A549 (cell line): ENCODE measurements at regions not wholly inside any gene's neighbourhood (a gene's known extent, or its start where the extent isn't known, plus 50 kb on each side); places are given as distances from the start of the nearest gene placed in this dataset.

Source experiments
- ATAC-seq, 2 experiments: fragments of 200-7000 bp in 1 of 2; fragments of >200 bp in 1 of 2; cut with Nextera tagmentation in 1 of 2; cut with Tn5 transposase in 1 of 2; 3 replicates each; pipeline versions ENCODE4 v1.8.0 to v1.9.1; 2018 to 2020; ENCODE audit warnings: mild to moderate bottlenecking in 1 of 2, moderate library complexity in 1 of 2
- CTCF ChIA-PET: fragments of 300-600 bp; sonication (Branson Sonifier 250); formaldehyde crosslinking; extraction: SDS; loops from one replicate; lab custom pipeline; 2021; ENCODE audit warnings: antibody characterized with exemption, inconsistent platforms; lab: Yijun Ruan, JAX
- POLR2A ChIA-PET: fragments of 350-600 bp; formaldehyde crosslinking; extraction: SDS; loops from one replicate; lab custom pipeline; 2021; ENCODE audit warnings: antibody characterized with exemption, inconsistent platforms; lab: Yijun Ruan, JAX
- DNase-seq, 2 experiments: peaks; one replicate each; pipeline versions ENCODE4 v3.0.0 to v3.0.0-alpha.2; 2011 to 2016; ENCODE audit warnings: low read depth in 1 of 2, low spot score in 1 of 2
- FAIRE-seq: peaks from 2 replicates; lab custom pipeline; 2011; peaks lifted over from hg19 to GRCh38; lab: Jason Lieb, UNC
- H3K27ac ChIP-seq, 2 experiments: fragments of >200 bp; sonication (Bioruptor Twin); formaldehyde crosslinking; 3 replicates each; pipeline ENCODE4 v1.5.1; 2016 to 2017
- H3K4me1 ChIP-seq: fragments of >200 bp; sonication (Bioruptor Twin); formaldehyde crosslinking; 3 replicates; pipeline ENCODE4 v1.6.1; 2016
- H3K4me2 ChIP-seq: fragments of >200 bp; sonication (Bioruptor Twin); formaldehyde crosslinking; 3 replicates; pipeline ENCODE4 v1.6.1; 2016
- H3K4me3 ChIP-seq: fragments of >200 bp; sonication (Bioruptor Twin); formaldehyde crosslinking; 3 replicates; pipeline ENCODE4 v1.5.1; 2016
- H3K9me3 ChIP-seq: fragments of >200 bp; sonication (Bioruptor Twin); formaldehyde crosslinking; 3 replicates; pipeline ENCODE4 v1.6.1; 2016
- ATOH8 ChIP-seq: fragments of 250-450 bp; sonication (Bioruptor Pico); IDR thresholded peaks from 2 replicates; pipeline ENCODE4 v1.5.0; 2020; ENCODE audit warnings: low read depth, mild to moderate bottlenecking, moderate library complexity
- CBX8 ChIP-seq: fragments of 200-600 bp; sonication (generic); IDR thresholded peaks from 2 replicates; pipeline ENCODE4 v1.6.1; 2016
- CHD2 ChIP-seq: fragments of 150-350 bp; IDR thresholded peaks from 2 replicates; pipeline ENCODE4 v1.6.1; 2014; ENCODE audit warnings: low read length; ENCODE audit not compliant: partially characterized antibody
- CHD4 ChIP-seq: fragments of 200-600 bp; sonication (generic); IDR thresholded peaks from 2 replicates; pipeline ENCODE4 v1.6.1; 2016; ENCODE audit warnings: antibody characterized with exemption, mild to moderate bottlenecking, borderline replicate concordance
- CTCF ChIP-seq: fragments of >200 bp; sonication (Bioruptor Twin); formaldehyde crosslinking; IDR thresholded peaks from 3 replicates; pipeline ENCODE4 v1.5.1; 2016
- E2F6 ChIP-seq: IDR thresholded peaks from 2 replicates; pipeline ENCODE4 v1.6.1; 2012; ENCODE audit warnings: low read depth, borderline replicate concordance
- EHF ChIP-seq: fragments of 250-450 bp; sonication (Bioruptor Pico); IDR thresholded peaks from 2 replicates; pipeline ENCODE4 v1.5.0; 2020; ENCODE audit warnings: mild to moderate bottlenecking
- EHMT2 ChIP-seq: fragments of 200-600 bp; sonication (generic); IDR thresholded peaks from 2 replicates; pipeline ENCODE4 v1.6.1; 2016; ENCODE audit warnings: antibody characterized with exemption, low read depth, mild to moderate bottlenecking, moderate library complexity
- ELK1 ChIP-seq: fragments of 150-350 bp; IDR thresholded peaks from 2 replicates; pipeline ENCODE4 v1.6.1; 2014; ENCODE audit warnings: low read depth, mild to moderate bottlenecking, low read length
- FOSB ChIP-seq: fragments of 250-450 bp; sonication (Bioruptor Pico); IDR thresholded peaks from 2 replicates; pipeline ENCODE4 v1.5.0; 2020; ENCODE audit warnings: mild to moderate bottlenecking, moderate library complexity
- FOSL2 ChIP-seq, 2 experiments: fragments of 450-650 bp in 1 of 2; fragments of >200 bp in 1 of 2; sonication (Bioruptor Twin) in 1 of 2; formaldehyde crosslinking; IDR thresholded peaks; 2 replicates each; pipeline versions ENCODE4 v1.5.0 to v1.6.1; 2016 to 2020; ENCODE audit warnings: mild to moderate bottlenecking in 1 of 2, moderate library complexity in 1 of 2
- GATA3 ChIP-seq: IDR thresholded peaks from 2 replicates; pipeline ENCODE4 v1.6.1; 2012; ENCODE audit warnings: borderline replicate concordance
- HEYL ChIP-seq: fragments of 250-450 bp; sonication (Bioruptor Pico); IDR thresholded peaks from 2 replicates; pipeline ENCODE4 v1.8.0; 2021; ENCODE audit warnings: mild to moderate bottlenecking, moderate library complexity
- HOXA7 ChIP-seq: fragments of 250-450 bp; sonication (Bioruptor Pico); IDR thresholded peaks from 2 replicates; pipeline ENCODE4 v1.5.0; 2020; ENCODE audit warnings: mild to moderate bottlenecking, moderate library complexity
- HOXB13 ChIP-seq: fragments of 250-450 bp; sonication (Bioruptor Pico); IDR thresholded peaks from 2 replicates; pipeline ENCODE4 v1.5.0; 2020; ENCODE audit warnings: low read depth, mild to moderate bottlenecking, moderate library complexity
- JUN ChIP-seq, 2 experiments: fragments of >200 bp; sonication (Bioruptor Twin); formaldehyde crosslinking; IDR thresholded peaks; 2 replicates in 1 of 2; 3 replicates in 1 of 2; pipeline ENCODE4 v1.6.1; 2016 to 2017
- KDM1A ChIP-seq: fragments of 200-600 bp; sonication (generic); IDR thresholded peaks from 2 replicates; pipeline ENCODE4 v1.6.1; 2016; ENCODE audit warnings: low read depth, mild to moderate bottlenecking
- KDM5A ChIP-seq: fragments of 200-600 bp; sonication (generic); IDR thresholded peaks from 2 replicates; pipeline ENCODE4 v1.6.1; 2016; ENCODE audit warnings: antibody characterized with exemption, mild to moderate bottlenecking
- MAZ ChIP-seq: fragments of 150-350 bp; IDR thresholded peaks from 2 replicates; pipeline ENCODE4 v1.6.1; 2014; ENCODE audit warnings: antibody characterized with exemption, low read depth, low read length, borderline replicate concordance
- NFE2L2 ChIP-seq: fragments of 150-350 bp; conservative IDR thresholded peaks from 2 replicates; pipeline ENCODE4 v1.6.1; 2014; ENCODE audit warnings: low read length
- POLR2A ChIP-seq: IDR thresholded peaks from 2 replicates; pipeline ENCODE4 v1.6.1; 2012; ENCODE audit warnings: mild to moderate bottlenecking, low read length
- POLR2AphosphoS2 ChIP-seq: conservative IDR thresholded peaks from 2 replicates; pipeline ENCODE4 v1.6.1; 2012; ENCODE audit warnings: low read length, improper control_type of control experiment, inconsistent platforms
- RARB ChIP-seq: fragments of 250-450 bp; sonication (Bioruptor Pico); IDR thresholded peaks from 2 replicates; pipeline ENCODE4 v1.8.0; 2021; ENCODE audit warnings: mild to moderate bottlenecking, moderate library complexity
- RFX5 ChIP-seq: fragments of 450-650 bp; IDR thresholded peaks from 2 replicates; pipeline ENCODE4 v1.7.1; 2014; ENCODE audit warnings: antibody characterized with exemption, mild to moderate bottlenecking, moderate library complexity
- RNF2 ChIP-seq: fragments of 200-600 bp; sonication (generic); IDR thresholded peaks from 2 replicates; pipeline ENCODE4 v1.6.1; 2016; ENCODE audit warnings: low read depth, mild to moderate bottlenecking, antibody characterized with exemption, moderate library complexity, borderline replicate concordance
- SMC3 ChIP-seq: fragments of >200 bp; sonication (Bioruptor Twin); formaldehyde crosslinking; IDR thresholded peaks from 3 replicates; pipeline ENCODE4 v1.6.1; 2018; ENCODE audit warnings: inconsistent platforms
- SREBF2 ChIP-seq: fragments of 450-650 bp; IDR thresholded peaks from 2 replicates; pipeline ENCODE4 v1.6.1; 2014; ENCODE audit warnings: mild to moderate bottlenecking, moderate library complexity
- TFCP2L1 ChIP-seq: fragments of 250-450 bp; sonication (Bioruptor Pico); IDR thresholded peaks from 2 replicates; pipeline ENCODE4 v1.5.0; 2021; ENCODE audit warnings: mild to moderate bottlenecking
- TP53 ChIP-seq: fragments of 250-450 bp; sonication (Bioruptor Pico); IDR thresholded peaks from 2 replicates; pipeline ENCODE4 v1.5.0; 2021; ENCODE audit warnings: mild to moderate bottlenecking, moderate library complexity
- ZC3H11A ChIP-seq: fragments of 450-650 bp; IDR thresholded peaks from 2 replicates; pipeline ENCODE4 v1.6.1; 2014; ENCODE audit warnings: antibody characterized with exemption, mild to moderate bottlenecking
- ZFP36 ChIP-seq: fragments of 450-650 bp; IDR thresholded peaks from 2 replicates; pipeline ENCODE4 v1.6.1; 2014; ENCODE audit warnings: borderline replicate concordance; ENCODE audit not compliant: partially characterized antibody
- ZNF302 ChIP-seq: fragments of 250-450 bp; sonication (Bioruptor Pico); IDR thresholded peaks from 2 replicates; pipeline ENCODE4 v1.9.0; 2021; ENCODE audit warnings: inconsistent platforms, mild to moderate bottlenecking, moderate library complexity
- ZSCAN20 ChIP-seq: fragments of 250-450 bp; sonication (Bioruptor Pico); IDR thresholded peaks from 2 replicates; pipeline ENCODE4 v1.8.0; 2022; ENCODE audit warnings: mild to moderate bottlenecking, moderate library complexity
- WGBS: methylation state at CpG from one replicate; pipeline ENCODE4 v1.1.6; 2017; ENCODE audit errors: missing lambda C conversion rate; 5-methylcytosine and 5-hydroxymethylcytosine counted together

GRCh38 chr9:129377931-129378661 lies 200.0 kb upstream of the IER5L start:
- DNase-seq (no peak), ATAC-seq (no peak), FAIRE-seq (no peak)
- ChIA-PET POLR2A (no interaction called here), CTCF (interaction anchor here (1.0 kb wide), 1 partner anchor 8 kb away, joined by 3 read pairs; no protein-coding TSS in a partner anchor)
- TF ChIP-seq ZC3H11A (no peak), ELK1 (no peak), CHD4 (no peak), SREBF2 (no peak), ZSCAN20 (CRISPR knock-in tag) (no peak), TFCP2L1 (no peak), MAZ (no peak), ZNF302 (CRISPR knock-in tag) (no peak), NFE2L2 (no peak), POLR2A (no peak), POLR2AphosphoS2 (no peak), CHD2 (no peak), HEYL (no peak), EHF (CRISPR knock-in tag) (no peak), KDM1A (no peak), FOSB (no peak), HOXB13 (CRISPR knock-in tag) (no peak)
- H3K4me1 ChIP-seq = 0 out of 3 replicates have a peak, but pooled peaks cover 5% of the 10 kb centered on the region
- no peak overlapping the region for H3K4me2 ChIP-seq
- H3K4me3 ChIP-seq = no peak overlapping the region
- 84% methylated on average over 18 of the region's 28 CpGs for WGBS
- H3K27ac ChIP-seq = 0 out of 6 replicates have a peak overlapping the region, but pooled peaks of 1 of the 2 experiments have one; percentile 13
- H3K9me3 ChIP-seq = no peaks in the 10 kb centered on the region; the same call in 2 of the 3 replicates

DNA sequence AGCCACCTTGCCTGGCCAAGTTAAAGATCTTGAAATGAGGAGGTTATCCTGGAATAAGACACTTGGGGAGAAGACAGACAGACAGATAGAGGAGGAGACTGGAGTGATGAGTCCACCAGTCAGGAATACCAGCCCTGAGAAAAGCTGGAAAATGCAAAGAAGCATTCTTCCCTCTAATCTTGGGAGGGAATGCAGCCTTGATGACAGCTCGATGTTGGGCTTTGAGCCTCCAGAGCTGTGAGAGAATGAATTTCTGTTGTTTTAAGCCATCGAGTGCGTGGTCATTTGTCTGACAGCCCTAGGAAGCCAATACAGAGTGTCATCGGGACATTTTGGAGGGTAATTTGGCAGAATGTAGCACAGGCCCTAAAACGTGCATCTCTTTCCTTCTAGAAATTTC lies 199.1 kb upstream of the IER5L start:
- Histone ChIP-seq H3K4me1 (no peaks in the 10 kb centered on the region), H3K4me2 (no peak overlapping the region), H3K4me3 (no peak overlapping the region), H3K9me3 (no peaks in the 10 kb centered on the region; the same call in 2 of the 3 replicates), H3K27ac (0 out of 6 replicates have a peak overlapping the region, but pooled peaks of 1 of the 2 experiments have one; percentile 10)
- ChIA-PET POLR2A (no interaction called here), CTCF (interaction anchor here (0.7 to 1.6 kb wide), 3 partner anchors 15 to 237 kb away, joined by 3 to 5 read pairs (median 3); no protein-coding TSS in a partner anchor)
- WGBS = 88% methylated on average over 5 of the region's 5 CpGs
- TF ChIP-seq KDM1A (no peak), MAZ (no peak), KDM5A (no peak), E2F6 (no peak), FOSL2 (IDR thresholded peaks at IDR 0.05) (no peak), FOSL2 (CRISPR knock-in tag; IDR thresholded peaks at IDR 0.05) (no peak), RNF2 (no peak), HOXA7 (CRISPR knock-in tag) (no peak), CTCF (no peak), RFX5 (no peak), RARB (CRISPR knock-in tag) (no peak), JUN (IDR thresholded peaks at IDR 0.05) (no peak), GATA3 (no peak), NFE2L2 (no peak), SMC3 (no peak), SREBF2 (no peak), ATOH8 (CRISPR knock-in tag) (no peak), ZFP36 (no peak), CBX8 (no peak), TP53 (CRISPR knock-in tag) (no peak), EHMT2 (no peak)
- FAIRE-seq = no peak
- DNase-seq = no peak
- no peak for ATAC-seq
